ENCODE measurements at regions not wholly inside any gene's neighbourhood (a gene's known extent, or its start where the extent isn't known, plus 50 kb on each side); places are given as distances from the start of the nearest gene placed in this dataset.
A peak's percentile ranks its signal among the peaks of the same experiment; 100 is the strongest.
"Not testable (repeated sequence)": the region's sequence is repeated elsewhere in the genome, so short reads cannot be mapped to it uniquely, and the experiment has no call there.

GRCh38 chr6:113202852-113203714 is 654.1 kb upstream of the MARCKS start:
- DNase-seq (ENCODE audit: low spot score), result no peak

GRCh38 chr6:113203715-113204110 is 653.4 kb upstream of the MARCKS start:
- DNase-seq (ENCODE audit: low spot score), result no peak

GRCh38 chr6:113205553-113205952 is 651.6 kb upstream of the MARCKS start:
- DNase-seq (ENCODE audit: low spot score), result no peak

DNA sequence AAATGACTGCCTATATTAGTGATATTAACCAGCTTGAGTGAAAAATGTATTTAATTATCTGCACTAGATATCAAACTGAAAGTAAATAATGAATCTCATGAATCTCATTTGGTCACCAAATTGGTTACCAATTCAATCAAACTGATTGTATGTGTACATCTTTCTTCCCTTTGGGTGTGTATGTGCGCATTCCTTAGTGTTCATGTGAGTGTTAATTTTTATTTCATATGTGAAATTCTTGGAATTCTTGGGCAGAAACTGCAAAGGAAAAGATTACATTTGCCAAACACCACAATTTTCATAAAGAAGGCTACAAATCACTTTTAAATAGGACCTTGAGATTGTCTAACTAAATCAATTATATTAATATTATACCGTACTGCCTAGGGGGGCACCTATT is 648.4 kb upstream of the MARCKS start:
- DNase-seq (ENCODE audit: low spot score), result no peak

DNA sequence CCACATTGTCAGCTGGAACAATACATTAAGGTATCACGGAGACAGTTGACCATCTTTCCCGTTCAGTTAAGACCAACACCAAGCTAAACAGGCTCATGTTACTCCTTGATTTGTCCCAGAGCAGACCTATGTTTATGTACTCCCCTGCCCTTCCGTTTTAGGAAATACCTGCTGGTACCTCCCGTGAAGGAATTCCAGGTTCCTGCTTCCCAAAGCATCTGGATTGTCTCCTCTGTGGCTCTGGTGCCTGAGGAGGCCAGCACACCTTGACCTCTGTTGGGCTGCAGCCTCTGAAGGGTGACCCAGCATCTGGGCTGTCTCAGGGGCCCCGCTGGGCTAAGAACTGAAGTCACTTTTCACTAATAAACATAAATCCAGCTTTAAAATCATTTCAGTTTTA is 647.8 kb upstream of the MARCKS start:
- DNase-seq (ENCODE audit: low spot score), result no peak

DNA sequence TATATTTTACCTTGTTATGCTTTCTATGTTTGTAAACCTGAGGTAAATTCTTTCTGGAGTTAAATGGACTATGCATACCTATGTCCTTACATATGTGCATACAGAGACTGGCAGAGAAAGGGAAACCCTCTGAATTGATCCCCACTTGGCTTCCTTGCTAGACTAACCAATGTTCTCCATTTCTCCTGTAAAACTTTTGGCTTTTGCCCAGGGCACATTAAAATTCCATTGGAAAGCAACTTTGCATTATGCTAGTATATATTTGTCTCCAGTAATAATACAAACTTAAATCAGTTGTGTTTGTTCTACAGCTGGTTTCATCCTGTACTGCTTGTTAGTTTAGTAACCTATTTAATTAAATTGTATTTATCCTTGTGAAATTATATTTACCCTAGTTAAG is 646.0 kb upstream of the MARCKS start:
- DNase-seq (ENCODE audit: low spot score), result no peak

GRCh38 chr6:113219783-113220182 is 637.4 kb upstream of the MARCKS start:
- no peak for DNase-seq (ENCODE audit: low spot score)

GRCh38 chr6:113220832-113221231 is 636.3 kb upstream of the MARCKS start:
- DNase-seq (ENCODE audit: low spot score), result no peak

DNA sequence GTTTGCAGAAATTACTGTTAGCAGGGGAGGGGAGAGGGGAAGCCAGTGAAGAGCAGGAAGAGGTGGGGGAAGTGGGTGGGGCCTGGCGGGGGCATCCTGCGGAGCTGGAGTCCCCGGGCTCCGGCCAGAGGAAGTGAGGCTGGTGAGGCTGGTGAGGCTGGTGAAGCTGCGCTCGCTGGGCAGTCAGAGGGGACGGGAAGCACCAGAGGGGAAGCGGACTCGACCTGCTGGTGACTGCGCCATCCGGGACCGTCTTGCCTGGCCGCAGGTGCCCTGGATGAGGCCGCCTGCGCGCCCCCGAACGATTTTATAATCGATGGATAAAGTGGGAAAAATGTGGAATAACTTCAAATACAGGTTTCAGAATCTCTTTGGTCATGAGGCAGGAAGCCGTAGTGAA is 635.3 kb upstream of the MARCKS start:
- DNase-seq (ENCODE audit: low spot score), result no peak

GRCh38 chr6:113246186-113246585 is 611.0 kb upstream of the MARCKS start:
- no peak for DNase-seq (ENCODE audit: low spot score)

DNA sequence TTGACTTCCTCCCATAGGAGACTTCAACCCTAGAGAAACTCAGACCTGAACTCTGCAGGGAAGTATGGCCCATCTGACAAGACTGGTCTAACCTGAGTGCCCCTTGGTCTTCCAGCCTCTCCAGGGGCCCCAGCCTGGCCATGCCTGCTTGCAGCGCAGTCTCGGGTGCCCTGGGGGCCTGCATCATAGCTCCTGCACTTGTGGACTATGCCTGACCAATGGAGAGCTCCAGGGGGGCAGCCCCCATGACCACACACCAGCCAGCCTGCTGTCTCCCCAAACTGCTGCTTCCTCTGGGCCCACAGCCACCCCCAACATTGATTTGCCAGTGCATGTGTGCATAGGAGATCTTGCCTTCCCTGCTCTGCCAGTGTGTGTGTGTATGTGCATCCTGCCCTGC is 608.6 kb upstream of the MARCKS start:
- no peak for DNase-seq (ENCODE audit: low spot score)

DNA sequence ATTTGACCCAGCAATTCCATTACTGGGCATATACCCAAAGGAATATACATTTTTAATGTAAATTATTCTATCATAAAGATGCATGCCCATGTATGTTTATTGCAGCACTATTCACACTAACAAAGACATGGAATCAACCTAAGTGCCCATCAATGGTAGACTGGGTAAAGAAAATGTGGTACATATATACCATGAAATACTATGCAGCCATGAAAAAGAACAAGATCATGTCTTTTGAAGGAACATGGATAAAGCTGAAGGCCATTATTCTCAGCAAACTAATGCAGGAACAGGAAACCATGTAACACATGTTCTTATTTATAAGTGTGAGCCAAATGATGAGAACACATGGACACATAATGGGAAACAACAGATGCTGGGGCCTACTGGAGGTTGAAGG is 603.0 kb upstream of the MARCKS start:
- not testable (repeated sequence) for DNase-seq (ENCODE audit: low spot score)

- no peak for DNase-seq (ENCODE audit: low spot score)
Measured at GRCh38 chr6:113258771-113259170, 598.4 kb upstream of the MARCKS start.

- no peak for DNase-seq (ENCODE audit: low spot score)
Measured at GRCh38 chr6:113271437-113271836, 585.7 kb upstream of the MARCKS start.

- DNase-seq (ENCODE audit: low spot score), result no peak
Measured at GRCh38 chr6:113276601-113277000, 580.5 kb upstream of the MARCKS start.

- no peak for DNase-seq (ENCODE audit: low spot score)
Measured at GRCh38 chr6:113277111-113277510, 580.0 kb upstream of the MARCKS start.

- no peak for DNase-seq (ENCODE audit: low spot score)
Measured at GRCh38 chr6:113281014-113281413, 576.1 kb upstream of the MARCKS start.

GRCh38 chr6:113281431-113281830 is 575.7 kb upstream of the MARCKS start:
- DNase-seq (ENCODE audit: low spot score), result no peak

- no peak for DNase-seq (ENCODE audit: low spot score)
Measured at GRCh38 chr6:113287396-113287795, 569.7 kb upstream of the MARCKS start.

- no peak for DNase-seq (ENCODE audit: low spot score)
Measured at GRCh38 chr6:113288409-113288808, 568.7 kb upstream of the MARCKS start.

DNA sequence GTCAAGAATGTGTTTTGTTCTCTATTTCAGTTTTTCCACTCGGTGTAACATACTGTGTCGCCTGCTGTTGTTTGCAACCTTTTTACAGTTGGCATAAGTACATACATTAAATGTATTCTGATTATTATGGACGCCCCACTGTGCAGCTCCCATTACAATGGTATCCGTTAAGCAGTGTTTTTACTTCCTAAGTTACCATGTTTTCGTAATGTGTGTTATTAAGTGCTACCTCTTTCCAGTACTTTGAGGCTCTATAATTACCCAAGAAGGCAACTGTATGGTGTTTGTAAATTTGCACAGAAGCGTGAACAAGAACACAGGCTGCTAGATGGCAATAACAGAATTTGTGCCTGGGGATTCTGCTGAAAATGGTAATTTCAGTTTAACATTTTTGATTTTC is 568.0 kb upstream of the MARCKS start:
- DNase-seq (ENCODE audit: low spot score), result no peak

DNA sequence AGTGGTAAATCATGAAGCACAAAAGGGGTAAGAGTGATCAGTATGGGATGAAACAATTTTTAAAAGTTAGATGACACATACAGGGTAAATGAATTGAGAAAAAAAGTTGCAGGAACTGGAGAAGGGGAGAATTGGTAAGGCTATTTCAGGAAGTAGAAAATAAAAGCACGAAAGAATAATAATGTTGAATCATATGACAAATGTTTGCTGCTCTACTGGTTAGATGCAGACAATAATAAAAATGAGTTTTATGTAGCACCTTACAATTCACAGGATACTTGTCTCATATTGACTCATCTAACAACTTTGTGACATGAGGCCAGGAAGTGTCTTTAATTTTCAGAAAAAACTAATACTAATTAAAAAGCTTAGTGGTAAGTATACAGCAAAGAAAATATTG is 566.5 kb upstream of the MARCKS start:
- no peak for DNase-seq (ENCODE audit: low spot score)

- peak; percentile 79 for DNase-seq (ENCODE audit: low spot score)
Measured at GRCh38 chr6:113291751-113292445, 565.2 kb upstream of the MARCKS start.

All from pons (tissue), 1 donor.